C4-2B (cell line): ENCODE measurements at regions not wholly inside any gene's neighbourhood (a gene's known extent, or its start where the extent isn't known, plus 50 kb on each side); places are given as distances from the start of the nearest gene placed in this dataset.

Source experiments
- CTCF ChIP-seq: fragments of 450-650 bp; conservative IDR thresholded peaks from 2 replicates; pipeline ENCODE4 v1.5.1; 2017; ENCODE audit warnings: mild to moderate bottlenecking
- ZFX ChIP-seq: fragments of 450-650 bp; IDR thresholded peaks from 2 replicates; pipeline ENCODE4 v1.6.1; 2017

- TF ChIP-seq CTCF: no peak
- TF ChIP-seq ZFX: no peak
Measured at GRCh38 chr12:87690236-87690810, 338.9 kb downstream of the C12orf50 start.
